ENCODE measurements at regions not wholly inside any gene's neighbourhood (a gene's known extent, or its start where the extent isn't known, plus 50 kb on each side); places are given as distances from the start of the nearest gene placed in this dataset.
A peak's percentile ranks its signal among the peaks of the same experiment; 100 is the strongest.

DNA sequence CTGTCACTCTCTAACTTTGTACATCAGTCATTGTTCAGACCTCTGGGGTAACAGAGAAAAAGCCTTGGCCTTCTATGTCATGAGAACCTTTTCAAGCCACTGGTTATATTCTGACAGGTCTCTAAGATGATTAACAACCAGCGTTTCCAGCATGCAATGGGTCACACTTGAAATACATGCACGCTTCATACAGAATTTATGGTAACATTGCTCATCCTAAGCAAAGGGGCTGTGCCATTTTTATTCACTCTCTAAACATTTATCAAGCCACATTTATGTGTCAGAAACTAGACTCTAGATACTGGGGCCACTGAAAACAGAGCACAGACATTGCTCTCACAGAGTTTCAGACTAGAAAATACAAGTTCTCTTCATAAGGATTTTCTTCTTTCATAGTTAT lies 501.4 kb upstream of the DAB1 start:
- DNase-seq (ENCODE audit: low read depth): no peak

DNA sequence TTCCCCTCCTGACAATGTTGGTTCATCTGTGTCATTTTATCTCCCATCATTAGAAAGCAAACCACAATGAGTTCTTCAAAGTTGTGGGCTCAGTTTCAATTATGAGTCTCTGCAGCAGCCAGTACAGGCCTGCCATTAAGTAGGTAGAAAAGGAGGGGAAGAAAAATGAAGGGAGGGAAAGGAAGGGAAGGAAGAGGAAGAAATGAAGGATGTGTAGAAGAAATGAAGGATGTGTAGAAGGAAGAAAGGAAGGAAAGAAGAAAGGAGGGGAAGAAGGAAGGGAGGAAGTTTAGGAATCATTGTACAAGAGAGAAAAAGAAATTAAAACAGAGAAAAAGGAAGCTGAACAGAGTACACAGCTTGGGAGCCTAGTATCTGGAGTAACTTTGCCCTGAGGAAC lies 498.3 kb upstream of the DAB1 start:
- no peak for DNase-seq (ENCODE audit: low read depth)

DNA sequence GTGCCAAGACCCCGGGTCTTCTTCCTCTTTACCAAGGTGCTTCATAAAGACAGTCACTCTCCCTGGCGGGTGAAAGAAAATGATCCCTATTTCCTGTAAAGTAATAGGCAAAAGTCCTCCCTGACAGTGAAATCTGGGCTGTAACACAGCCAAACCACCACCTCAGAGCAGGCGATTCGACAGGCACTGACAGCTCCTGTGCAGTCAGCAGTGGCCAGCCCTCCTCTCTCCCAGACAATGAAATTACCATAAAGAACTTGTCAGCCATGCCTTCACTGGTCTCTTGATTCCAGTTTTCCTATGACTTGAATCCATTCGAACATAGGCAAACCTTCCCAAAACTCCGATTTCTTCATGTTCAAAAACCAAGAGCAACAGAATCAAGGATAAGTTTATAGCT lies 492.2 kb upstream of the DAB1 start:
- DNase-seq (ENCODE audit: low read depth): no peak

DNA sequence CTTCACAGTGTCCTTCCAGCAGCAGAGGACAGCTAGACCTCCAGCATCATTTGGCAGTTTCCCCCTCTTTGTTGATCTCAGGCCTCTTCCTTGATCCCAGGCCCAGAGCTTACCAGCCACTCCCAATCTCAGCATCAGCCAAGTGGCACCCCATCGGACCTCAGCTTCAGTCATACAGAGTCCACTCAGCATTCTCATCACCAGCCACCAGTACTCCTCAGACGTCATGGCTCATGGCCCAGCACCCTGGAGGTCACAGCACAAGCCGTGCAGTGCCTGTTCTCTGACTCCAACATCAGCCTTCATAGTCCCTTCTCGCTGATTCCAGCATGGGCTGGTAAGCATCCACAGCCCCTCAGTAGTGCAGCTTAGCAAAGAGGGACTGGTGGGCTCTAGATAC lies 487.6 kb upstream of the DAB1 start:
- no peak for DNase-seq (ENCODE audit: low read depth)

DNA sequence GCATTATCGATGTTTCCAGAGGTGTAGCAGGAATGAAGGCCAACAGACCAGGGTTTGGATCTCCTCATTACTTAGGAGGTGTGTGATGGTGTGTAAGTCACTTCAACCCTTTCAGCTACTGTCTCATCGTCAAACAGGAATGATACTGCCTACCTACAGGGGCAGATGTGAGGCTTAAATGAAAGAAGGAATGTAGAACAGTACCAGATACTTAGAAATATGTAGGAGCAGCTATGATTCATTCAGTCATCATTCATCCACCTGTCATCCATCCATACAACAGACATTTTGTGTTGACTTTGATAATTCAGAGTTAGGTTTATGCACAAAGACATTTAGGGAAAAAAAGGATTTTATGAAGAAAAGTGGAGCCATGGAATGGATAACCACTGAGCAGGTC lies 486.9 kb upstream of the DAB1 start:
- DNase-seq (ENCODE audit: low read depth): no peak

DNA sequence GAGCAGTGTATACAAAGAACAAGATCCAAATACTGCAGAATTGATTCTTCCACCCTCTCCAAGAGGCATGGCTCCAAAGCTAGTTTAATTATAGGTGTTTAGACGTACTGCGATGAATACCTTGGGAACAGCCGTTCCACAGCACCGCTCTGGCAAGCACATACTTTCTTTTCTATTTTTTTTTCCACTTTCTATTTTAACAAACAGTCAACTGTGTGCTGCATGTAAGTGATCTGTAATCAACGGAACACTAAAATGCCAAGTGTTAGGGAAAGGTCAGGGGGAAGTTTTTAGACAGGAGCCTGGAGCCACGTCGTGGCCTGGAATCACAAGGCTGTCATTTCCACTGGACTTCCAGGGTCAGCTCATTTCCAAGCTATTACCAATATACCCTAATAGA lies 486.4 kb upstream of the DAB1 start:
- no peak for DNase-seq (ENCODE audit: low read depth)

DNA sequence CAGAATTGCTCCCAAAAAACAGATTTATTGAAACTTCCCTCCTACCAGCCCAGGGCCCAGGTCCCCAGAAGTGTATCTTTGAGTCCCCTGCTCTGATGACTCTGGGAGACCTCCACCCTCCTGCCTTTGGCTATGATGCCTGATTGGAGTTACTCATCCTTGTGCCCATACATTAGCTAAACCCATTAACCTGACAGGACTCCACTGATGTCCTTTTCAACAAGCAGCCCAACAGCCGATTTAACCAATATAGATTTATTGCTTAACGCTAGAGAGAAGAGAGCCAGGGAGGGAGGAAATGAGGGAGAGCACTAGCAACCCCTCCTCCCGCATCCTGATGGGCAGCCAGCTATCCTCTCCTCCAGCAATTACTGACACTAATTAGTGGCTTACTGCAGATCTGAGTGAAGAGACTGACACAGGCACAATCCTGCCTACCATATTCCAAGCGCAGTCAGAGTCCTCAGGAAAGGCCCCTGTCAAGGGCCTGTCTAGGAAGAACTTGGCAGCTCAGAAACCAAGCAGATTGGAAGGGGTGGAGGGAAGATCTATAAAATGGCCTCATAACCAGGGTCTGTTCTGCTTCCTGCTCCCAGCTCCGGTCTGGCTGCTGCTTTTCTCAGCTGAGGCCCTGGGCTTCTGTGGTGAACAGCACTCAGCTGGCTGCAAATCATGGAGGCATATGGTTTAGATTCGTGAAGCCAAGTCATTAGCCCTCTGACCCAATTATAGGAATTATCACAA lies 484.5 kb upstream of the DAB1 start:
- DNase-seq (ENCODE audit: low read depth): no peak

DNA sequence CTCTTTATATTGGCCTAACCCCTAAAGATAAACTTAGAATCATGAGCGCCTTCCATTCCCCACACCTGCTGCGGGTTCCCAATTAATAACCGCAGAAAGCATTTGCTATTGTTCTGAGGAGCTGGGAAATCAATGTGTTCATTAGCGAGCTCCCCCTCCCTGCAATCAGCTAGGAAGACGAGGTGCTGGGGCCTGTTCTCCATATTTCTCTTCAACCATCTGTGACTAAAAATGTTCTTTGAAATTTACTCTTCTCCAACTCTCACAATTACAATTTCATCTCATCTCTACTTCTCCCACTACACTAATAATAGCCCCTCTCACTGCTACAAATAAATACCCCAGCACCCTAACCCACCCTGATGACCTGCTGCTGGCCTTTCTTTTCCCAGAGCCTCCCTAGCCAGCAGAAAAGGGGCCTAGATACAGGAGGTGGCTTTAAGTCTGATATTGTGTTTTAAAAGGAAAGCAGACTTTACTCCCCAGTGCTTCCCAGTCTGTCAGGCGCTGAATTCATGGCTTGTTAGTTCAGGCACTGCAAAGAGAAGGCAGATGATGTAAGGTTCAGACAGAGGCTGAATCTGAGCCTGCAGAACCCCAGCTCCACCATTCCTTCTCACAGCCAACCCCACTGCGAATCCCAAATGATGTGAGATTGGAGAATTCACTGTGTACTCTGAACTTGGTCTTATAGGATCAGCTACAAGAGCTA lies 477.5 kb upstream of the DAB1 start:
- DNase-seq (ENCODE audit: low read depth): no peak

DNA sequence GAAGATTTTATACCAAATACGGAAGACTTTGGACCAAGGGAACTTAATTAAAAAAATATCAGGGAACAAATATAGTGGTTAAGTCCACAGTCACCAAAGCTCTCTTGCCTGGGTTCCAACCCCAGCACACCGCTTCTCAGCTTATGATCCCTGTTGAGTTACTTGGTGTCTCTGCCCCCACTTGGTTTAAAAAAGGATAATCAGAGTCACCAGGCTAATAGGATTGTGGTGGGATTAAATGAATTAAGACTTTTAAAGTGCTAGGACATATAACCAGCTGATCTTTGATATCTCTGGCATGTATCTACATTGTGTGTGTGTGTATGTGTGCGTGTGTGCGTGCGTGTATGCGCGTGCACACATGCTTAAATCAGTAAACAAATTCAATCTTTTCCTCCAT lies 474.7 kb upstream of the DAB1 start:
- no peak for DNase-seq (ENCODE audit: low read depth)

DNA sequence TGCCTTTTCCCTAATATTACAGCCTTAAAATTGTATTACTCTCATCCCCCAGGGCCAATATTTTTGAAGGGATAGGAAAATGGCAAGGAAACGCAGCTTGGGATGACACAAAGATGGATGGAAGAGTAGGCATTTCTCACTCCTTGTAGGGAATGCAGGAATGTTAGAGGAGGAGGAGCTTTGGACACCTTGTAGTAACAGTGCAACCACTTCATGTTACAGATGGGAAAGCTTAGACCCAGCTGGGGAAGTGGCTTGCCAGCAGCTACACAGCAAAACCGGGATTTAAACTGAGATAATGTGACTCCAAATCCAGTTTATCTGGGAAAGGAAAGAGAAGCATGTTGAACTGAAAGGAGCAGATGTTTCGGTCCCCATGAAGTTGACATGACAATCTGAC lies 473.7 kb upstream of the DAB1 start:
- no peak for DNase-seq (ENCODE audit: low read depth)

DNA sequence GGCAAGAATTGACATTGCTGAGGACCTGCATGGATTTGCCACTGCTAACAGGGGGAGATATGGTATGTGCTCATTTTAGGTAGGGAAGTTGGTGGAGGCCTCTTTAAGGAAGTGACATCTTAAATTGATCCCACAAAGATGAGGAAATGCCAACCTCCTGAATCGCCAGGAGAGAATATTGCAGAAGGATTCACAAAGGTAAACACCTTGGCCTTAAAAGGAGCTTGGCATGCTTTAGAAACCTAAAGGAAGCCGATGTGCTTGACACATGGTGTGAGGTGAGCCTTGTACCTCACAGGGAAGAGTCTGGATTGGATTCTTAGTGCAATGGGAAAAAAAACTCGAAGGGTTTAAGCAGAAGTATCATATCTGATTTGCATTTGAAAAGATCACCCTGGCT lies 470.5 kb upstream of the DAB1 start:
- DNase-seq (ENCODE audit: low read depth): no peak

DNA sequence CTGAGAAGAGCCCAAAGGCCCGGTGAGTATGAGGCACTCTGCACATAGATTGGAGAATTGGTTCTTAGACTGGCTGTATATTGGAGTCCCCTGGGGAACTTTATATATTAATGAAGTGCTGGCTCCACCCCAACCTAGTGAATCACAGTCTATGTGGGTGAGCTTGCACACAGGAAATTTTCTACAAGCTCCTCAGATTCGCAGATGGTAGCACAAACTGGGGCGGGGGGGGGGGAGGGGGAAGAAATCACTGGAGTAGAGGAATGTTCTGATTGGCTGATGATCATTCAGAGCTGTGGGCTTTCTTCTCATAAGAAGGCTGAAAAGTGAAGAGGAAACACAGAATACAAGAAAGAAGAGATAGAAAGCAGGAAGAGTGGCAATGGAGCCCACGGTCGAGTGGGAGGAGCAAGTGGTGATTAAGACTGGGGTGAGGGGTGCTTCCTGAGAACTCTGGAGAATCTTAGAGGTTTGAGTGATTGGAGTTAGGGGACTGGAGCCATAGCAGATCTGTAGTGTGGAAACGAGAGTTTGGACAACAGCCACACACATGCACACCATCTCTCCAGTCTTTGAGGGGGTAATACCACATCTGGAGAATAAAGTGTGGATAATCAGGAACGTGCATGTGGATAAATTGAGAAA lies 465.9 kb upstream of the DAB1 start:
- peak; percentile 3 for DNase-seq (ENCODE audit: low read depth)

DNA sequence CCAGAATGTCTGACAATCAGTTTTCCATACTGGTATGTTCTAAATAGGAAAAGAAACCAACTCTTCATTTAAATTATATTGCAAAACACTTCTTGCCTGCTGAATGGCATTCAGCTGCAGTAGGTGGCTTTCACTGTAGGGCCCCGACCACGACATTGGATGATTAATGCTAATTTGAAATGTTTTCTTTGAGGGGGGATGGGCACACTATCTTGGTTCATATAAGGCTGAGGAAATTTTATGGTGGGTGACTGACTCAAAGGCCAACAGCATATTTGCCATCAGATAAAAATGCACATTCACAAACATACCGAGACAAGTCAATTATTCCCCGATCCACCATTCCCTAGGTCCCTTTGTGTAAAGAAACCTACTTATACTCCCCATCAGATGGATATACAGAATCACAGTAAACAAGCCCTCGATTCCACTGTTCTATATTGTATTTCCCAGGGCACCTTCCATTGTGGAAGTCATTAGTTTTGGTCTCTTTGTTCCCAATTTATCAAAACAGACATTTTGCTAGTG lies 464.2 kb upstream of the DAB1 start:
- no peak for DNase-seq (ENCODE audit: low read depth)

DNA sequence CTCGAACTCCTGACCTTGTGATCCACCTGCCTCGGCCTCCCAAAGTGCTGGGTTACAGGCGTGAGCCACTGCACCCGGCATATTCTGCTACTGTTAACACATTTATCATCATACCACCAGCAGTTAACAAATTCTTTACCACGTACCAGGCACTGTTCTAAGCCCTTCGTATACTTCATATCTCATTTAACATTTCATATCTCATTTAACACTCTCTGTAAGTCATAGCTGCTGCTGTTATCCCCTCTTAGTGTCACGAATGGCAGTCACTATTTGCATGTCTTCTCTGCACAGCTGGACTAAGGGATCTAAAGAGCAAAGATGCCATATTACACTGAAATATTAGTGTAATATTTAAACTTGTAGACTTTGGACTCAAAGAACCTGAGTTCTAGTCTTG lies 462.5 kb upstream of the DAB1 start:
- no peak for DNase-seq (ENCODE audit: low read depth)

DNA sequence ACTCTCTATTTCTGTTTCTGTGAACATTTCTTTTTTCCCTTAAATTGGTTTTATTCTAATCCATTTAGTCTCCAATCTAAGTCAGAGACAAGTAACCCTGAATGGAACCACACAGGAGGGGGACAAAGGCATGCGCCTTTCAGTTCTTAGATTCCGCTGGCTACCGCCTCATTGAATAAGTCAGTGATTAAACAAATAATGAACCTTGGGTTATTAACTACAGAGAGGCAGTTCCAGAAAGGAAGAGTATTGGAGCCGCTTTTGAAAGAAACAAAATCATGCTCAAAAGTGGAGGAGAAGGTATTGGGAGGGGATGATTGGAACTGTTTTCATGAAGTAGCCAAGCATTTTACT lies 459.8 kb upstream of the DAB1 start:
- no peak for DNase-seq (ENCODE audit: low read depth)

DNA sequence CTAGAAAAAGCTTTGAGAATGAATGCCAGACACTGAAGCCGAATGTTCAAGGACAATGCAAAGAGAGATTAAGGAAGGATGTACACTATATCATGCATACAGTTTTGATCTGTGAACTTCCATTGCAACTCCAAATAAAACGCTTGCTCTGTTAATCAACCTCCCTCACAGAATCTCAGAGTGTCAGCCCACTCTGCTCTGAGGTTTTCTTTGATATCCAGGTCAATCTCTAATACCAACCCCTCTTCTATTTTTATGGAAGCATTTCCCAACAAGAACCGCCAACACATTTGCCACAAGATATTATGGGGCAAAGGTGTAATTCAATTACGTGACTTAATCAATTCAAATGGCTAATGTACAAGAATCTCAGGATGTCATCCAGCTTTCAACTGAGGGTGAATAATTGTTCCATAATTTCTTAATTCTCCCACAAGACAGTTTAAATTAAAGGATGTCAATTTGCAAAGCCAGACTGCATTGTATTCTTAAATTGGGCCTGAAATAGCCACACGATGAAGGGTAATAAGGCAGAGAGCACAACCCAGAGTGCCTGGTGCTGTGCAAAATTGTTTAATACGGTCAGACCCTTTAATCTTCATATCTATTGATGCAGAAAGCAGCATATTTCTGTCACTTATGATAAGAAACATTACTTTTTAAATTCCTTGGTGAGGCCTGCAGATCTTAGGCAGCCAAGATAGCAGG lies 459.2 kb upstream of the DAB1 start:
- DNase-seq (ENCODE audit: low read depth): no peak

DNA sequence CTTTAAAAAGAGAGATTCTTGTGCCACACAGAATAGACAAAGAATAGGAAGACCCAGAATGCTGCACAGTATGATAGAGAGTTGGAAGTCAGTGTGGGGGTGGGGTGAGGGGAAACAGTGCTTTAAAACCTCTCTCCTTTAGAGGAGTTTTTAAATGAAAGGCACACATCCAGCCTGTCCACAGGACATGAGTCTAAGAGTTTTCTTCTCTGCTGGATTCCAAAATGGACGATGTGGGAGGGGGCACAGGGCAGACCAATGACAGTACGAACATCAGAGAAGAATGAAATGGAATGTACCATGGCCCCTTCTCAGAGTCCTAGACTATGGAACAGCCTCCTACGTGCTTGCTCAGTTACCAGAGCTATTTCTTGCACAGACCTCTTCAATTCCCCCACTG lies 458.2 kb upstream of the DAB1 start:
- no peak for DNase-seq (ENCODE audit: low read depth)

DNA sequence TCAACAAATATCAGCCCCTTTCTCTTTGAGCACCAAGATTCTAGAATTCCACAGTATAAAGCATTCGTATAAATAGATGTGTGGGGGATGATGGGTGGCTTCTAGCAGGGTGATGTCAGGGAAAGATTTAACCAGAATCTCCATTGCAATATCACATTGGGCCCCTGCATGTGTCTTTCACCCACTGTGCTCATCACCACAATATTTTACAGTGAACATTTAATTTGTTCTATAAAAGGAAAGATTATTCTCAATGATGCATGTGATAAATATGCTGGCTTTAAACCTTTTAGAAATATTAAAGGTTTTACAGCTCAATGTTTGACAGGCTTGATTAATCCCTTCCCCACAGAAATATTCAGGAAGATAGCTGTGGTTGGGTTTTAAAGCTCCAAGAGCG lies 457.8 kb upstream of the DAB1 start:
- DNase-seq (ENCODE audit: low read depth): no peak

DNA sequence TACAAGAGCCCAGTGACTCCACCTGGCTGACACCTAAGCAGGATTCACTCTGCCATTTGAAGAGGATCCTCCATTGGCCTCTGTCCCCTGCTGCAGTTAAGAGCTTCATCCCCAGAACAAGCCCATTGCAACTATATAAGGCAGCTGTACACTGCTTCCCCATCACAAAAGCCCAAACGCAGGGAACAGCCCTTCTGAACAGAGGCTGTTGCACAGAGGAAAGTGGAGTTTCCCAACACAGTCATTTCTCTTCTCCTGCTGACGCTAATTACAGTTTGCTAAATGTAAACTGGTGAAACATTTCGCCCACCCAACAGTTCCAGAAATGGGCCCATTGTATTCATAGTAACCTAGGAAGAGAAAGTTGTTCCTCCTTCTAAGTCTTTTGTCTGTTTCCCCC lies 455.8 kb upstream of the DAB1 start:
- no peak for DNase-seq (ENCODE audit: low read depth)

DNA sequence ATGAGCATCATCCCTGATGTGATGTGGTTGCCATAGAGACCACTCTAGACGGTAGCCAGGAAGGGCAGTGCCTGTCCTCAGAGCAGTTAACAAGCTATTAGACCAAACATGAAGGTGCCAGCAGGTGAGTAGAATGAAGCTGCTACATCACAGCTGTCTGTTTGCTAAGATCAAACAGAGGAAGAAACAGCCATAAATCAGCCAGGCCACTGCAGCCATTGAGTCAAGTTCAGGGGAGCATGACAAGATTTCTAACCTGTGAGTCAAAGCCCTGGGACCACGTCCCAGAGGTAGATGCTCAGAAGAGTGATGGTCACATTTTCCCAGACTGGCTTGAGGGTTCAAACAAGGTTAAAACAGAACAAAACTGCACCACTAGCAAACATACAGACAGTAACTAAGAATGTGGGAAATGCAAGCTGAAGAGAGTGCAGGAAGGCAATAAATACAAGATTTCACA lies 450.6 kb upstream of the DAB1 start:
- DNase-seq (ENCODE audit: low read depth): no peak

DNA sequence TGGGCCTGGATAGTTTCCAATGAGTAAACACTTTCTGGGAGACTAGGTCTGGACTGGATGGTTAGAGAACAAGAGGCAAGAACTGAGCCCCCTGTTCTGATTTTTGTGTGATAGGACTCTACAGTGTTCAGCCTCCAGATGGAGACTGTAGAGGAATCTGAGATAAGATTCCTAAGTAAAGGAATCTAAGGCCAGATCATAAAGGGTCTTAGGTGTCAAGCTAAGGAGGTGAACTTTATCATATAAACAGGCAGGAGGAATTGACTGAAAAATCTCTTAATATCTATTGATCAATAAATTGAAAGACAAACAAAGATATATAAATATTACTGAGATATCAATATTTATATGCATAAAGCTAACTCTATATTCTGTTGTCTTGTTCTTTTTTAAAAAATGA lies 449.1 kb upstream of the DAB1 start:
- DNase-seq (ENCODE audit: low read depth): no peak

DNA sequence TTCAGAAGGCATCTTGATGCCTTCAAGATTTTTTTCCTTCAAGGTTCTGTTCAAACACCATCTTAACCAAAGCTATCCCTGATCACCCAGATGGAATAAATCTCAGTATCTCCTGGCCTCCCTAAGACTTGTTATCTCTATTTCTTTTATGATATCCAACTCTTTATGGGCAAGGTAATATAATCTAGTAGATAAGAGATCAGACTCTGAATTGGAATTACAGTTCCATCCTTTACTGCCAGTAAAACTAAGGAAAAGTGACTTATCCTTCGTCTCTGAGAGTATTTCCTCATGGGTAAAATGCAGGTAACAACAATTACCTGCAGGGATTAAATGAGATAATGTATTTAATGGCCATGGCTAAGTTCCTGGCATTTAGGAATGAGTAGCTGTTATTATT lies 445.0 kb upstream of the DAB1 start:
- no peak for DNase-seq (ENCODE audit: low read depth)

DNA sequence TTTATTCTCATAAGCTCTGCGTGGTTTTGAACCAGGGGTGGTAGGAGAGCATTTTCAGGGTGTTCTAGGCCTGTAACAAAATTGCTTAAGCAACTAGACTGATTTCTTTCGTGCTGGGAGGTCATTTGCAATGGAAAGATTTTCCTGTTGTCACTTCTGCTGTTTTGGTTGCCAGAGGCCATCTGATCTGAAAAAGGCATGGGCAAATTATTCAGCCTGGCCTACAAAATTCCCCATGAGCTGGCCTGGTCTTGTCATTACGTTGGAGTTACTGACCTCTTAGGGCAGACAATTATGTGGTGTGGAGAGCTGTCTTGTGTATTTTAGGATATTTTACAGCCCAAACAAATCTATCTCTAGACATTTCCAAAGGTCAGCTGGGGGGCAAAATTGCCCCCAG lies 444.4 kb upstream of the DAB1 start:
- DNase-seq (ENCODE audit: low read depth): no peak

Data from GM04504 (cell line).